HG03439 (cell line): ENCODE measurements at regions not wholly inside any gene's neighbourhood (a gene's known extent, or its start where the extent isn't known, plus 50 kb on each side); places are given as distances from the start of the nearest gene placed in this dataset.

Source experiments
- ATAC-seq: cut with Tn5 transposase; IDR thresholded peaks from one replicate; pipeline ENCODE4 v1.9.1; 2021; ENCODE audit warnings: mild to moderate bottlenecking, moderate library complexity; ENCODE audit not compliant: unreplicated experiment

GRCh38 chr7:41475801-41476459 is 227.0 kb downstream of the INHBA start:
- ATAC-seq: no peak

GRCh38 chr7:41472427-41473125 is 230.3 kb downstream of the INHBA start:
- ATAC-seq: no peak

GRCh38 chr7:41470081-41470480 is 232.8 kb downstream of the INHBA start:
- no peak for ATAC-seq

DNA sequence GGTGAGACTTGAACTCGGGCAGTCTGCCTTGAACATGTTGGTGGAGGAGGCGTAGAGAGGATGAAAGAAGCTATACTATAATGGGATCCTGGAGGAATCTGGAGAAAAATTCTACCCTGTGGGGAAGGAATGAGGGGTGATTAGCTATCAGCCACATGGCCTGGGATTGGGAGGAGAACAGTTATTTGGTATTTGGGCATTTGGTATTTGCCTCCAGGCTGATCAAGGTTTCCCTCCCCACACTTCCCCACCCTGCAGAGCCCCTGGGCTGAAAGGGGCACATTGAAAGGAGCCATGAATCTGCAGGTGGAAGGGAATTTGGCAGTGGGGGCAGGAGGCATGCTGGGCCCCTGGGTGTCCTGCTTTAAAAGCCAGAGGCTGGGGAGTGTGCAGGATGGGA is 235.3 kb downstream of the INHBA start:
- no peak for ATAC-seq

DNA sequence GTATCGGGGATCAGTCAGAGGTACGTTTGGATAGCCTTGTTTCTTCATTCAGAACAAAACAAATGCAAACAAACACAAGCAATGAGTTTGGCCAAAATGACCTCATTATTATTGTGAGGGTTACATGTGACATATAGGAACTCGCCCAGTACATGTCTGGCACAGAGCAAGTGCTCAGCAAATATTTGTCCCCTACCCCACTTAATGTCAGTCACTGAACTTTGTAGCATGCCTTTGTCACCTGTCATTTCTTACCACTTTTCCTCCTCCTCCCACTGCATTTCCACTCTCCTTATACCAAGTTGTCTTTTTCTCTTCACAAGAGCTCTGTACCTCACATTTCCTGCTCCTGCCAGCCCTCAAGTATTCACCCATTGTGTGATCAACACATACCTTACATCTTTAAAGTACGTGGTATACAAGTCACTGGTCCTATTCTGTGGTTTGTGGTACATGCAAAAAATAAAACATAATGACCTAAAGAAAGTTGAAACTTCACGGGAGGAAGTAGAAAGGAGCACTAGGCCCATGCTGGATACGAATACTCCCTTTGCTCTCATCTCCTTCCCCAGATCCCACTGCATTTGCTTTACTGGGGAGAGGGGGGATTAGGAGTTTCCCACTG is 236.0 kb downstream of the INHBA start:
- no peak for ATAC-seq

GRCh38 chr7:41465571-41465970 is 237.3 kb downstream of the INHBA start:
- no peak for ATAC-seq

DNA sequence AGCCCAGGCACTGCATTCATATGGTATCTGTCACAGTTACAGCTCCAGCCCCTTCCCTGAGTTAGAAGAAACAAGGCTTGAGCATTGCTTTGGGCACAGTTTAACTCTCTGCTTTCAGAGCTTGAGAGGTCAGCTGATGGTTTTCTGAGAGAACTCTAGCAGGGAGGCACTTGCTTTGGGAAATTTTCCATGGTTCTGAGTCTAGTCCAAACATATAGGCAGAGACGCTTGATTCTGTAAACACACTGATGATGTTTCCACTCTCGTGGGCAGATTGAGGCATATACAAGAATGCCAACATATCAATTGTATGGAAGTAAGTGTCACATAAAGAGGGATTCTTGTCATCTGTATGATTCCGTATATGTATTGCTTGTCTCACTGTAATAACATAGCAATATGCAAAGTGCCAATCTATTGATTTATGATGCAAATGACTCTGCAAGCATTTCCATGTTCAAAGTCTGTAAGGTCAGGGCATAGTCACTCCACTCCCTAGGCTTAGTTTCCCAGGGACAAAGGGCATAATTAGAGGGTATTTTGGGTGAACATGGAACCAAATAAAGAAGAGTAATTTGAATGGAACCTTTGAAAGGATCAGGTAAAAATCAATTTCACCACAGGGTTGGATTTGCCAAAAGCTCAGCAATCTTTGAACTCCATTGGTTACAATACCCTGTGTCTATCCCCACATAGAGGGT is 239.0 kb downstream of the INHBA start:
- ATAC-seq: no peak

DNA sequence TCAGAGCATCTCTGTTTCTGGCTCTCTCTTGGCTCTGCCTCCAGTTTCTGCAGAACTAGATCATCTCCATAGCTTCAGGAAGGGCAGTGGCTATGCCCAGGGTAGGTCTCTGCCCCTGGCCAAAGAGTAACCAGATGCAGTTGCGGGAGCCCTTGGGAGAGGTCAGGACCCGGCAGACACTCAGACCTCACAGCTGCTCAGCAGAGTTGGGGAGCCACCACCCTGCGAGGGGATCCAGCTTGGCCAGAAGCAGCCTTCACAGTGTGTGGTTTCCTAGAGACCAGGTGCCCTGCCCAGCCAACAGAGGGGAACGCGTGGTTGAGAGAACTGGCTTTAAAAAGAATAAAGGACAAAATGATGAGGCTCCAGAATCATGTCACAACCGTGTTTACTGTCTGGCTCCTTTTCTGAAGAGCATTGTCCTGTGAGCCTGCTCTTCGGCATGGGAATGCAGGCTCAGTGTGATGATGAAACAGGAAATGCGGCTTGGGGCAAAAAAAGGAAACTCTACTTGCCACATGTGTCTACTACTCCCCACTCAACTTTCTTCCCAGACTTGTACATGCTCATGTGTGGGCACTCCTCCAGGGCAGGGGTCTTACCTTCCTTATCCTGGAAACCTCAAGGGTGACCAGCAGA is 243.1 kb downstream of the INHBA start:
- no peak for ATAC-seq

GRCh38 chr7:41459183-41459582 is 243.7 kb downstream of the INHBA start:
- ATAC-seq: no peak

GRCh38 chr7:41457832-41458437 is 245.0 kb downstream of the INHBA start:
- ATAC-seq: no peak

DNA sequence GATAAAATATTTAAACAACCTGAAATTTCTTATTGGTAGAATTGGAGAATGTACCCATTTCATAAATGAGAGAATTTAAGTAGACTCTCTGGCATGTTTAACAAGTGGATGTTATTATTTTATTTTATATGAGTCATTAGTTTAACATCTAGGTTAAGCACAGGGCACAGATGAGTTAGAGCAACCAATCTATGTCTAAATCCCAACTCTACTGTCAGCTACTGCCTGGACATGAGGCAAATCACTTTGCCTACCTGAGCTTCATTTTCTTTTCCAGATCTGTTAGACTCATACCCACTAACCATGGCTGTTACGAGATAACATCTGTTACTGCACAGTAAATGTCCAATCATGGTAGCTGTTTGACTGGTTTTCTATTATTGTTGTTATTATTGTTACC is 251.1 kb downstream of the INHBA start:
- no peak for ATAC-seq

DNA sequence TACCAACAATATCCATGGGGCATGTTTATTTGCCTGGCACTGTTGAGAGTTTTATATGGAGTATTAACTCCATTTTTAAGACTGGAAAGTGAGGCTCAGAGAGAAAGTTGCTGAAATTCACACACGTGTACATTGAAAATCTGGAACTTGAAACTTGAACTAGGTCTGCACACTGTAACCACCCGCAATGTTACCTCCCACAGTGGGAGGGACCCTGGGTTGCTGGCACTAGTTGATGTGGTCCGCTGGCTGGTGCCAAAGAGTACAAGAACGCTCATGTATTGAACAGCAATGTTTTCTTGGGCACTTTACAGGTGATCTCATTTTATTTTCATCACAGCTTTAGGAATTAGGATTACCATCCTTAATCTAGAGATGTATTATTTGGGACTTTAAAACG is 253.2 kb downstream of the INHBA start:
- ATAC-seq: no peak

DNA sequence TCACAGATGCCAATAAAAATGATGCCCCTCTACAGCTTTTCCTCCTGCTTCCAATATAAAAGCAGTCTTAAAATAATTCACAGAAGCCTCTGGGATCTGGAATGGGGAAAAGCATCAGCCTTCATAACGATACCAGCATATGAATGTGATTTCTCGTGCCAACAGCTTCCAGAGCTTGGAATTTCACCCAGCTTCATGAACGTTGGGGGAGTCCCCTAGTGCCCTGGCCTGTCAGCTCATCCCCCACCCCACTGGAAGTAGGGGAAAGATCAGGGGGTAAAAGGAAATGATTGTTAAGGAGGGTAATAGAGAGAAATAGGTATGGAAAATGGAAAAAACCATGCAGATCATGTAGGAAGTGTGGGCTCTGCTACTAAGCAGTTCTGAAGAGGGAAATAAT is 253.6 kb downstream of the INHBA start:
- ATAC-seq: no peak

DNA sequence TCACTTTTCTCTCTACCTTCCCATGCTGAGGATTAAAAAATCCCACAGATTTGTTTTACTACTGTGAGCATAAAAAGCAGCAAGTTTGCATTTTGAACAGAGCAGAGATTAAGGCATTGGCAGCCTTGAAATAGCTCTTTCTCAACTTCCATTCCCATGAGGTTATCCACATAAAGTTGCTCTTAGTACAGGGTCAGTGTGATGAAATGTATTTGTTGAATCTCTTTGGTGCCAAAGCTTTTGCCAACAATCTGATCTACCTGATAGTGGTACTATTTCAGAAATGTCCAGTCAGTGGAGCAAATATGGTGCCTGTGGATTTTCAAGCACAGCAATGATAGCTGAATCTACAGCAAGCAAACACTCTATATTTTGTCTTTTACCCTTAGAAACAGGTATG is 254.8 kb downstream of the INHBA start:
- ATAC-seq: no peak

GRCh38 chr7:41447450-41448042 is 255.3 kb downstream of the INHBA start:
- no peak for ATAC-seq

DNA sequence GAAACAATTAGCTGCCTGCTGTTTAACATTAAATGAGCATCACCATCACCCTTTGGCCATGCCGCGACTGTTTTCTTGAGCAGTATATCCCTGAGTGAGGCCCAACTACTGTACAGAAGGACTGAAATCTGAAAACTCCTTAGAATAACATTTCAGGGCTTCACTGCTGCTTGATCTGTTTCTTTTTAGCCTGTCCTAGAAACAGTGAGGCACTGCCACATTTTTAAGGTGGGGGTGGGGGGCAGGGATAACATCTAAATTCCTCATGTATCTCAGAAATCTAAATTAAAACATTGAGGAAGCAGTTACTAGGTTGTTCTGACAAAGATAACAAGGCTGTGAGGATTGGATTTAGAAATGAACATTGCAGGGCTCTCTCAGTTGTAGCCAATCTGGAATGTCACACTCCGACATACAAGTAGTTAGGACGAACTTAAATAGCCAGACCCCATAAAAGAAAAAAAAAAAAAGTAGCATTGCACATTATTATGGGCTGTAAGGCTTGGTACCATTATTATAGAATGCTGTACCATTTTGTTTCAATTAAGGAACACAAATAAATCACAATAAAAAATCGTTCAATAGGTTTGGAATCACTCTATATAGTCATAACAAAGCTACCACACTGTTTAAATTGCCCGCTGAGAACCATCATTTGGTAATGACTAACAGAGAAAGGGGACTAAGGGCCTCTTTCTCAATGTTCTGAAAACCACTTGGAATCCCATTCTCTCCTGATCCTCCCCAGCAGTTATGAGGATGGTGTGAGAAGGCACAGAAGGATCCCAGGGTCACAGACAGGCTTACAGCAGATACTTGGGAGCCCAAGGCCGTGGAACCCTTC is 256.1 kb downstream of the INHBA start:
- no peak for ATAC-seq

DNA sequence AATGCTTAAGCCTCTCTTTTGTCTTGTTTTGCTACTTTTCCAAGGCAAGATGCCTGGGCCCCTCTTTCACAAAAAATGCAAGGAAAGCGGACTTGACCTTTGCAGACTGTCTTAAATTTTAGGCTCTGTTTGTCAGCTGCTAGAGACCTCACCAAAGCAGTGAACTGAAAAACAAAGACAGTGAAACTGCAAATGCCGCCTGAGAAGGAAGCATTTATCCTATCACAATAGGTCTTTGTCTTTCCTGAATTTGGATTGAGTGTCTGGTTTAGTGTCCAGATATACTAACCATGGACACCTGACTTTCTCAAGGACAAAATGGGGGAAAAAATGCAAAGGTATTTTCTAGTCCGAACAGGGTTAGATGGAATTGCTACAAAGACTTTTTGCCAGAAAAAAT is 256.9 kb downstream of the INHBA start:
- no peak for ATAC-seq

- ATAC-seq: no peak
Measured at GRCh38 chr7:41445432-41445831, 257.5 kb downstream of the INHBA start.

DNA sequence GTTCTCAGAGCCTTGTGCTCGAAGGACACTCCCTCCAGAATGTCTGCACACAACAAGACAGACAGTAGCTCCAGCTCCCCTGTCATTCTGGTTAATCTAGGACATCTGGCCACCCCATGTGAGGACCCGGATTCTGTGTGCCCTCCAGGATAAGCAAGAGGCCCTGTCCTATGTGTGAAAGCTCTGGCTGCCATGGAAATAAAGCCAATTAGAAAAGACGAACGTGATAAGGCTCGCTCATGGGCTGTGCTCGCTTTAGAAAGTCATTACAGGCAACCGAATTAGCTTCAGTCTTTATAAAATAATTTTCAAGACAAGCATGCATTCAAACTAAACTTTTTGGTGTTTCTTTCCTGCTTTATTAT is 263.4 kb downstream of the INHBA start:
- no peak for ATAC-seq
